ENCODE measurements at regions not wholly inside any gene's neighbourhood (a gene's known extent, or its start where the extent isn't known, plus 50 kb on each side); places are given as distances from the start of the nearest gene placed in this dataset.

GRCh38 chr6:6533176-6533575, 55.3 kb upstream of the LY86 start:
- TF ChIP-seq, protein P1, sequence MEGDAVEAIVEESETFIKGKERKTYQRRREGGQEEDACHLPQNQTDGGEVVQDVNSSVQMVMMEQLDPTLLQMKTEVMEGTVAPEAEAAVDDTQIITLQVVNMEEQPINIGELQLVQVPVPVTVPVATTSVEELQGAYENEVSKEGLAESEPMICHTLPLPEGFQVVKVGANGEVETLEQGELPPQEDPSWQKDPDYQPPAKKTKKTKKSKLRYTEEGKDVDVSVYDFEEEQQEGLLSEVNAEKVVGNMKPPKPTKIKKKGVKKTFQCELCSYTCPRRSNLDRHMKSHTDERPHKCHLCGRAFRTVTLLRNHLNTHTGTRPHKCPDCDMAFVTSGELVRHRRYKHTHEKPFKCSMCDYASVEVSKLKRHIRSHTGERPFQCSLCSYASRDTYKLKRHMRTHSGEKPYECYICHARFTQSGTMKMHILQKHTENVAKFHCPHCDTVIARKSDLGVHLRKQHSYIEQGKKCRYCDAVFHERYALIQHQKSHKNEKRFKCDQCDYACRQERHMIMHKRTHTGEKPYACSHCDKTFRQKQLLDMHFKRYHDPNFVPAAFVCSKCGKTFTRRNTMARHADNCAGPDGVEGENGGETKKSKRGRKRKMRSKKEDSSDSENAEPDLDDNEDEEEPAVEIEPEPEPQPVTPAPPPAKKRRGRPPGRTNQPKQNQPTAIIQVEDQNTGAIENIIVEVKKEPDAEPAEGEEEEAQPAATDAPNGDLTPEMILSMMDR (IDR thresholded peaks at IDR 0.05; ENCODE audit: extremely low read depth, insufficient read depth, missing control alignments): no peak
- no peak for DNase-seq (ENCODE audit: low spot score)
- in situ Hi-C loops (cut with MboI; ENCODE audit: low pct_unique_long_range_greater_than_20kb, low sequenced_read_pairs, unreplicated experiment): no loop called here

- TF ChIP-seq, protein P1 (IDR thresholded peaks at IDR 0.05; ENCODE audit: extremely low read depth, insufficient read depth, missing control alignments): no peak
- DNase-seq (ENCODE audit: low spot score): no peak
- in situ Hi-C loops (cut with MboI; ENCODE audit: low pct_unique_long_range_greater_than_20kb, low sequenced_read_pairs, unreplicated experiment): no loop called here
Observed at GRCh38 chr6:6534399-6534798, 54.1 kb upstream of the LY86 start.

- in situ Hi-C loops (cut with MboI; ENCODE audit: low pct_unique_long_range_greater_than_20kb, low sequenced_read_pairs, unreplicated experiment): no loop called here
- DNase-seq (ENCODE audit: low spot score): no peak
Observed at GRCh38 chr6:6537488-6538260, 50.8 kb upstream of the LY86 start.

GRCh38 chr6:6538261-6538660, 50.3 kb upstream of the LY86 start:
- TF ChIP-seq, protein P1 (IDR thresholded peaks at IDR 0.05; ENCODE audit: extremely low read depth, insufficient read depth, missing control alignments): no peak
- DNase-seq (ENCODE audit: low spot score): no peak
- in situ Hi-C loops (cut with MboI; ENCODE audit: low pct_unique_long_range_greater_than_20kb, low sequenced_read_pairs, unreplicated experiment): no loop called here

More at GRCh38 chr6:6537488-6538260, 50.8 kb upstream of the LY86 start:
- TF ChIP-seq, protein P1 (IDR thresholded peaks at IDR 0.05; ENCODE audit: extremely low read depth, insufficient read depth, missing control alignments): no peak
